HUES48 (cell line): ENCODE measurements at regions not wholly inside any gene's neighbourhood (a gene's known extent, or its start where the extent isn't known, plus 50 kb on each side); places are given as distances from the start of the nearest gene placed in this dataset.

Experiments
- H3K27ac ChIP-seq: one replicate; pipeline ENCODE4 v1.7.0; 2013; ENCODE audit warnings: low read depth, low read length, inconsistent platforms
- H3K27me3 ChIP-seq: 2 replicates; pipeline ENCODE4 v1.6.1; 2013; ENCODE audit warnings: mild to moderate bottlenecking, low read length; ENCODE audit not compliant: control insufficient read depth, insufficient read depth
- H3K36me3 ChIP-seq: 2 replicates; pipeline ENCODE4 v1.6.1; 2013; ENCODE audit warnings: low read length; ENCODE audit not compliant: control insufficient read depth, insufficient read depth
- H3K4me1 ChIP-seq: 2 replicates; pipeline ENCODE4 v1.6.1; 2013; ENCODE audit warnings: mild to moderate bottlenecking, low read length; ENCODE audit not compliant: control insufficient read depth, insufficient read depth
- H3K4me3 ChIP-seq: 2 replicates; pipeline ENCODE4 v1.5.1; 2013; ENCODE audit warnings: mild to moderate bottlenecking, low read depth, low read length
- H3K9ac ChIP-seq: 2 replicates; pipeline ENCODE4 v1.6.1; 2013; ENCODE audit warnings: mild to moderate bottlenecking, low read depth, low read length, moderate library complexity
- H3K9me3 ChIP-seq: 2 replicates; pipeline ENCODE4 v1.6.1; 2013; ENCODE audit warnings: low read length; ENCODE audit not compliant: control insufficient read depth, insufficient read depth

DNA sequence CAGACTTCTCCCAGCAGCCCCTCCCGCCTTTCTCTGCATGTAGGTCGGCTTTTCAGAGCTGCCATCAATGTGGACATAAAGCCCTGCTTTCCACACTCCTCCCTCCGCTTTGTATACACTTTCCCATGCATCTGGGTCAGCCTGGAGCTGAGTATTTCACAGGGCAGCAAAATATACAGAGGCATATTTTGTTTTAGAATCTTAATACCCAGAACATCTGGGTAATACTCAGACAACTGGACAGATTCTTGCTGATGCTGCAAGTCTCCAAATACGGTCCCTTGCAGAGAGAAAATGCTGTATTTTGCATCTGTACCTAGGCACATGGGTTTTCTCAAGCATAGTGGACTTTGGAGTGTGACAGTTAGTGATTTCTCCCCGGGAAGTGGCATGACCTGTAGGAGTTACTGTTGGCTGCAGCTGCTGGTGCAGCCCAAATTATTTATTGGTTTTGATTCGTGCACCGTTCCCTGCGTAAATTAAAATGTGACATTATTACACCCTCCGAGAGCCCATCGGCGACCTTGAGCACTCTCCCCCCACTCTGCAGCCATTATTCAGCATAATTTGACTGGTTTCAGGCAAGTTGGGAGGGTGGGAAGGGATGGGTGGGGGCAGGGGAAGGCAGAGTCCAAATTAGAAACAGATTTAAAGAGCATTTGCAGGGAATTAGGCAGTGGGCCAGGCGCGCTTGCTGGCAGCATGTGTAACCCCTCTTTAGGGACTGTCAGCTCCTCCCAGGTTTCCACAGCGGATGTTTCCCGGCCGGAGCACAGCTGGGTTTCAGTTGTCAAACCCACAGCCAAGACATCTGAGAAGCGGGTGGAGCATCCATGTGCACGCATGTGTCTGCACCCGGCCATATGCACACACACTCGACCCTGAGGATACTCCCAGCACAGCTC, 100.8 kb downstream of the CPN2 start:
- Histone ChIP-seq H3K4me3 (no peak overlapping the region), H3K9ac (no peak overlapping the region), H3K9me3 (no peaks in the 10 kb centered on the region), H3K36me3 (no peaks in the 10 kb centered on the region), H3K27ac (no peak overlapping the region), H3K27me3 (no peaks in the 10 kb centered on the region), H3K4me1 (peaks cover 21% of the 10 kb centered on the region)

DNA sequence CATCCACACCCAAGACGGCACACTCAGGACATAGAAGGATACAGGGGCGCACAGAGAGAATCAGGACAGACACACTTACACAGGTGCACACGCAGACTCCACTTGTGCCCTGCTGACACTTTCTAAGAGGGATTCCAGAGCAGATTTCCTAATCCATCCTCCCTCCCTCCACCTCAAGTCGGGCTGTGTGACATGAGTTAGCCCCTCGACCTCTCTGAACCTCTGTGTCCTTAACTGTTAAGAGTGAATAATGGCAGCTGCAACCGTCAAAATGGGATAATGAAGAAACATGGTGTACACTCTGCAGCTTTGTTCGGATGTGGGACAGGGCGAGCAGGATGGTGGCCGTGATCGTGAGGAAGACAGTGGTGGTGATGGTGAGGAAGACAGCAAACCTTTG, 100.1 kb downstream of the CPN2 start:
- Histone ChIP-seq H3K4me3 (no peak overlapping the region), H3K4me1 (peaks cover 19% of the 10 kb centered on the region), H3K27me3 (no peaks in the 10 kb centered on the region), H3K9ac (no peak overlapping the region), H3K36me3 (no peaks in the 10 kb centered on the region), H3K27ac (no peak overlapping the region), H3K9me3 (no peaks in the 10 kb centered on the region)

DNA sequence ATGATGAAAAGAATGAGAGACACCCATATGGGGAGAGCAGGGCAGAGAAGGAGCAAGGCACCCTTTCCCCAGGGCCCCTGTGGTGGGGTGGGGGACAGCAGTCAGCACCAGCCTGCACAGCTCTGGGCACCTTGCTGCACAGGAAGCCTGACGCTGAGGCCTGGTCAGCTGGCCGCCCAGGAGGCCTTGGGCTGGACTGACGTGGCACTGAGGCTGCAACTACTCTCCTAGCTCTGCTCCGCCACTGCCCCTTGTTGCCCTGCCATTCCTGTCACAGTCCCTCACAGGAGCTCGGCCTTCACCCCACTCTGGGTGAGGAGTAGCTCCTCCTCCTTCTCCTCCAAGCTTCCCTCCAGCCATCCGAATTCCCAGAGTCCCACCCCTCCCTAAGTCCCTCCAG, 99.7 kb downstream of the CPN2 start:
- no peaks in the 10 kb centered on the region for H3K36me3 ChIP-seq
- no peak overlapping the region for H3K4me3 ChIP-seq
- H3K9ac ChIP-seq, result no peak overlapping the region
- H3K9me3 ChIP-seq, result no peaks in the 10 kb centered on the region
- no peak overlapping the region for H3K27ac ChIP-seq
- peaks cover 15% of the 10 kb centered on the region; the same call in 1 of the 2 replicates for H3K4me1 ChIP-seq
- H3K27me3 ChIP-seq, result no peaks in the 10 kb centered on the region

DNA sequence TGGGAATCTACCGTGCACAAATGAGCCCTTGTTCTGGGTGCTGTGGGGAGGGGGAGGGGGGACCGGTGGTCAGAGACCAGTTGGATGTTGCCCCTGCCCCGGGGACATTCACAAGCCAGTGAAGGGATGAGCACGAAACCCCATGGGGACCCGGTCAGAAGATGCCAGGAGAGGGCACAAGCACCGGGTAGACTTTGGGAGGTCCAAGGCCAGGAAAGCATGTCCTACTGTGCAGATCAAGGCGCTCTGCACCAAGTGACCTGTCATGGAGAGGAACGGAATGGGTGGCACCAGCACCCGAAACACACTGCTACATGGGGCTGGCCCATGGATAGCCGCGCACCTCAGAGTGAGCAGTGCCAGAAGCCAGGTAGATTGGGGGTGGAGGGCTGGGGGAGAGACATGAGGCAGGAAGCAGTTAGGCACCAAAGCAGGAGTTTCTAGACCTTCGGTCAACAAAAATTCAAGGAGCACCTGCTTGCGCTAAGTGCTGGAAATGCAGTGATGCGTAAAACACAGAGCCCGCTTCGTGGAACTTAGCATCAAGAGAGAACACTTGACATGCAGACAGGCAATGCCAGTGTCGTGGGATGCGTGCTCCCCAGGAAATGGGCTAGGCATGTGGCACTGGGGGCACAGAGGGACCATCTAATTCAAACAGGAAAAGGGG, 99.1 kb downstream of the CPN2 start:
- H3K9me3 ChIP-seq, result no peaks in the 10 kb centered on the region
- peaks cover 9% of the 10 kb centered on the region; the same call in 1 of the 2 replicates for H3K4me1 ChIP-seq
- H3K9ac ChIP-seq, result no peak overlapping the region
- H3K4me3 ChIP-seq, result no peak overlapping the region
- H3K27ac ChIP-seq, result no peak overlapping the region
- H3K27me3 ChIP-seq, result no peaks in the 10 kb centered on the region
- H3K36me3 ChIP-seq, result no peaks in the 10 kb centered on the region

DNA sequence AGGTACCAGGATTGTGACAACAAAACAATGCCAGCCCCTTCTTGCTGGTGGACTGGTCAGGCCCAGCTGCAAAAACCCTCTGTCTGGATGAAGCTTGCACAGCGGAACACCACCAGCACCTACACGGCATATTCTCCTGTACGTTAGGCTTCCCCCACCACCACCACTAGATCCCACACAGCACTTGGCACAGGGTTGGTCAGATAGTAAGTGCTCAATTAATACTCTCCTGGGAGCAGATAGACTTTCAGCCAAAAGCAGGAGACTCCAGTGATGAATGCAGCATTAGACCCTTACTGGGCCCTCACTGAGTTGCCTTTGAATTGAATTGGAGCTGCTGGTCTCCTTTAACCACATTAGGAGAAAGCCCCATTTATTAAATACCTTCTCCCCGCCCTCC, 97.9 kb downstream of the CPN2 start:
- Histone ChIP-seq H3K4me3 (no peak overlapping the region), H3K27me3 (no peaks in the 10 kb centered on the region), H3K4me1 (peaks cover 6% of the 10 kb centered on the region; the same call in 1 of the 2 replicates), H3K9me3 (no peaks in the 10 kb centered on the region), H3K9ac (no peak overlapping the region), H3K27ac (no peak overlapping the region), H3K36me3 (no peaks in the 10 kb centered on the region)

DNA sequence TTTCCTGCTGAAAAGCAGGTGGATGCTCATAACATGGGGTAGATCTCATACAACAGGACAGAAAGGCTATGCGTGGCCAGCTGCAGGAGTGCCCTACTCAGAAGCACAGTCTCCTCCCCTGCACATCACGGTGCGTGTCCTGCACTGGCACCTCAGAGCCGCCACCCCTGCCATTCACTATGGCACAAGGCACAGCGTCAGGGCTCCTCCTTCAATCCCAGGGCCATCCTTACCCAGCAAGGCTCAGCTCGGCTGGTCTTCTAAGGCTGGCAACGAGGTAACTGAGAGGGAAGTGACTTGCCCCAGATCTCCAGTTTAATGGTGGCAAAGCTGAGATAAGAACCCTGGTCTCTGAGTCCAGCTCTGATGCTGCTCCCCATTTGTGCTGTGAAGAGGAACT, 97.1 kb downstream of the CPN2 start:
- no peaks in the 10 kb centered on the region for H3K27me3 ChIP-seq

DNA sequence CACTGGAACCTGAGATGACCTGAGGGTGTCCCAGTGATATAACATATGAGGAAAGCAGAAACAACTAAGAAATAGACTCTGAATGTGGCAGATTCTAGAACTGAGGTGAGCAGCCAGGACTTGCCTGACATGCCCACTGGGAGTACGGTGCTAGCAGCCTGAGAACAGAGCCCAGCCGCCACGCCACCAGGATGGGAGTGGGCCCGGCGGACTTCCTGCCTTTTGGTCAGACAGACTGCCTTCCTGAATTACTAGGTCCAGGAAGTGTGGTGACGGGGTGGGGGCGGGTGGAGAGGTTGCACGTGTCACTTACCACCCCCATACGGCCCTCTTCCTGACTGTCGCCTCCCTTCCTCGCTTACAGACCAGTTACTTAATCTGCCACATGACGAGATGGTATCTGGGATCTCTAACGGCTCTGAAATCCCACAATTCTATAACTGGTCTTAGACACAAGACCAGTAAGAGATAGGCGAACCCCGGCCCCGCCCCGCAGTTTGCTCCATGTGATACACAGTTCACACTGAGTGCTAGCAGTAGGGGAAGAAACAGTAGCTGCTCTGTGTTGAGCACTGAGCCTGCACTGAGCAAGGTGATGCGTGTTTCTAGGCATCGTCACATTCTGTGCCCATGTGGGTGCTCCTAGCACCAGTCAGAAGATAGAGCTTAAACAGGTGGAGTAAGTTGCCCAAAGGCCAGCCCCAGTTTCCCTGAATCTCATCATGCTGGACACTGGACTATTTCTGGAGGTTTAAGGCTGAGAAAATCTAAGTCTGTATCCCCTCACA, 95.7 kb downstream of the CPN2 start:
- H3K9ac ChIP-seq, result no peak overlapping the region
- no peak overlapping the region for H3K4me3 ChIP-seq
- no peaks in the 10 kb centered on the region for H3K27me3 ChIP-seq
- H3K27ac ChIP-seq, result no peak overlapping the region
- H3K36me3 ChIP-seq, result no peaks in the 10 kb centered on the region
- 0 out of 2 replicates have a peak, but pooled peaks cover 4% of the 10 kb centered on the region for H3K4me1 ChIP-seq
- no peaks in the 10 kb centered on the region for H3K9me3 ChIP-seq

More for the DNA sequence above, 97.1 kb downstream of the CPN2 start:
- Histone ChIP-seq H3K9ac (no peak overlapping the region), H3K9me3 (no peaks in the 10 kb centered on the region), H3K4me1 (peaks cover 6% of the 10 kb centered on the region; the same call in 1 of the 2 replicates), H3K36me3 (no peaks in the 10 kb centered on the region), H3K4me3 (no peak overlapping the region), H3K27ac (no peak overlapping the region)

DNA sequence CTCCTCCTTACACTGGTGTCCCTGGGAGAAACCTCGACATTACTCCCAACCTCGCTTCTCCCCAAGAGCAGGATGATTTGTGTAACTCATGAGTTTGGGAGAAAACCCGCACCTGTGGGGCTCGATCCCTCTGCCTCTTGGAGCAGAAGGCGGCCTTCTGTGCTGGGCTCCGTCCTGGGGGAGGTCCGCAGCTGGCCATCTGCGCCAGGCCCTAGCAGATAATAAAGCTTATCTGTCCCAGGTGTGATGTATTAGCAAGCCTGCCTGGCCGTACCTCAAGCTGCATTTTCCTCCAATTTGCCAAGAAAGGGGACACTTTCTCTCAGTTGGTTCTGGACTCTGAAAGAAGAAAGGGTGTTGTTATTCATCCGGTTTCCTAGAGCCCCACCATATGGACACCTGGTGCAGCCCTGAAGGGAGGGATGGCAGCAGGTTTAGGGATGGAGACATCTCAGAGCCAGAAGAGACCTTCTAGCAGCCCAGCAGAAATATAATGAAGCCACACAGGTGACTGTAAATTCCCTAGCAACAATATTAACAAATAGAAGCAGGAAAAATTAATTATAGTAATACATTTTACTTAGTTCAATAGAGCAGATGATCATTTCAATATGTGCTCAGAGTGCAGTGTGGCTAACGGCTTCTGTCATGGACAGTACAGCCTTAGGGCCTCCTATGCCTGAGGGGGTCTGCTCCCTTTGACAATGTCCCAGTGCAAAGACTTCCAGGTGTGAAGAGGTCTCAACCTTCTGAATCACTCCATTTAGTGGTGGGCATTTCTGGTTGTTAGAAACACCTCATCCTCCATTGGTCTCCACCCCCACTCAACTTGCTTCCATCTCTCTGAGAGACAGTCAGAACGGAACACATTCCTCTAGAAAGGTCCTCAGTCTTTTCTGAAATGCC, 94.8 kb downstream of the CPN2 start:
- Histone ChIP-seq H3K9ac (no peak overlapping the region), H3K27me3 (no peaks in the 10 kb centered on the region), H3K27ac (no peak overlapping the region), H3K4me3 (no peak overlapping the region), H3K9me3 (no peaks in the 10 kb centered on the region), H3K36me3 (no peaks in the 10 kb centered on the region), H3K4me1 (0 out of 2 replicates have a peak, but pooled peaks cover 4% of the 10 kb centered on the region)

DNA sequence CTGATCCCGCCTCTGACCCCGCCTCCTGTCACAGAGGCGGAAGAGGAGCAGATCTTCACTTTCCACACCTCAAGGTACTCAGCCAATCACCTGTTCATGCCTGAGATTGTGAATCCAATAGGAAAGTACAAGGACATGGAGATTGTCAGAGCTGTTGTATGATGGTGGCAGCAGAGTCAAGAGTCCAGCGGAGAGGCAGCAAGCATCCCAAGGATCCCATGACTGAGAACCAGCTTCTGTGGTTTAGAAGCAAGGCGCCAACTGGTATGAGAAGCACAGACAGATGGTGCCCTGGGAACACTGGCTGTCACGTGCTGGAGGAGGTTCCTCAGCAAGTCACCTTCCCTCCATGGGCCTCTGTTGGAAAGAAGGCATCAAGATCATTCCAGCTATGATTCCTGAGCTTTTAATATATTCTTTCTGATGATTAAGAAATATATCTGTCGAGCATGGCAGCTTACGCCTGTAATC, 93.9 kb downstream of the CPN2 start:
- no peaks in the 10 kb centered on the region for H3K36me3 ChIP-seq
- H3K4me1 ChIP-seq, result 0 out of 2 replicates have a peak, but pooled peaks cover 4% of the 10 kb centered on the region
- no peaks in the 10 kb centered on the region for H3K27me3 ChIP-seq
- no peak overlapping the region for H3K9ac ChIP-seq
- no peaks in the 10 kb centered on the region for H3K9me3 ChIP-seq
- H3K4me3 ChIP-seq, result no peak overlapping the region
- no peak overlapping the region for H3K27ac ChIP-seq
